CD14-positive monocyte (primary cell): ENCODE measurements at regions not wholly inside any gene's neighbourhood (a gene's known extent, or its start where the extent isn't known, plus 50 kb on each side); places are given as distances from the start of the nearest gene placed in this dataset.

Source experiments
- DNase-seq, 3 donors: peaks; one replicate each; pipeline ENCODE4 v3.0.0-alpha.2; 2011 to 2022
- H2AFZ ChIP-seq: 2 replicates; pipeline ENCODE4 v1.6.0; 2012; ENCODE audit warnings: mild to moderate bottlenecking, low read depth, low read length, inconsistent platforms; ENCODE audit not compliant: insufficient read depth, poor library complexity, severe bottlenecking
- H3K27ac ChIP-seq, 2 donors: 1 replicate in 1 of 2; 2 replicates in 1 of 2; pipeline ENCODE4 v1.5.1; 2012 to 2013; ENCODE audit warnings: low read length in 2 of 2, control low read depth in 1 of 2, inconsistent platforms in 1 of 2, low read depth in 1 of 2, mild to moderate bottlenecking in 1 of 2
- H3K27me3 ChIP-seq, 2 donors: one replicate each; pipeline versions ENCODE4 v1.6.0 to v1.6.1; 2011 to 2013; ENCODE audit warnings: low read length in 2 of 2; ENCODE audit not compliant: control insufficient read depth in 2 of 2, insufficient read depth in 2 of 2
- H3K36me3 ChIP-seq, 2 donors: replicated peaks in 1 of 2; 1 replicate in 1 of 2; 2 replicates in 1 of 2; pipeline versions ENCODE4 v1.5.1 to v1.6.1; 2012 to 2013; ENCODE audit warnings: low read length in 2 of 2, control low read depth in 1 of 2, inconsistent platforms in 1 of 2, mild to moderate bottlenecking in 1 of 2; ENCODE audit not compliant: insufficient read depth in 2 of 2, control insufficient read depth in 1 of 2
- H3K4me1 ChIP-seq, 2 donors: 1 replicate in 1 of 2; 2 replicates in 1 of 2; pipeline versions ENCODE4 v1.5.1 to v1.6.1; 2012 to 2013; ENCODE audit warnings: low read length in 2 of 2, control low read depth in 1 of 2, inconsistent platforms in 1 of 2, mild to moderate bottlenecking in 1 of 2, moderate library complexity in 1 of 2; ENCODE audit not compliant: insufficient read depth in 2 of 2, control insufficient read depth in 1 of 2
- H3K4me2 ChIP-seq: replicated peaks from 2 replicates; pipeline ENCODE3; 2012; ENCODE audit warnings: low read length, moderate library complexity, mild to moderate bottlenecking; ENCODE audit not compliant: poor library complexity, severe bottlenecking; ENCODE audit errors: extremely low read depth
- H3K4me3 ChIP-seq, 3 experiments: fragments of 200-600 bp in 1 of 3; sonication (generic) in 1 of 3; replicated peaks in 1 of 3; 1 replicate in 2 of 3; 2 replicates in 1 of 3; pipeline ENCODE4 v1.5.1; 2011 to 2013; ENCODE audit warnings: low read length in 3 of 3, mild to moderate bottlenecking in 3 of 3, control low read depth in 2 of 3, low read depth in 2 of 3, inconsistent platforms in 1 of 3, moderate library complexity in 1 of 3
- H3K79me2 ChIP-seq: 2 replicates; pipeline ENCODE4 v1.6.0; 2012; ENCODE audit warnings: mild to moderate bottlenecking, control low read depth, inconsistent platforms, low read length, moderate library complexity; ENCODE audit not compliant: insufficient read depth
- H3K9ac ChIP-seq: 2 replicates; pipeline ENCODE4 v1.6.0; 2017; ENCODE audit warnings: low read length, mild to moderate bottlenecking; ENCODE audit not compliant: insufficient read depth, poor library complexity, severe bottlenecking
- H3K9me3 ChIP-seq, 2 donors: replicated peaks in 1 of 2; 1 replicate in 1 of 2; 2 replicates in 1 of 2; pipeline versions ENCODE4 v1.5.1 to v1.6.1; 2012 to 2013; ENCODE audit warnings: low read length in 2 of 2, control low read depth in 1 of 2; ENCODE audit not compliant: control insufficient read depth in 1 of 2, insufficient read depth in 1 of 2
- H4K20me1 ChIP-seq: 2 replicates; pipeline ENCODE4 v1.6.0; 2012; ENCODE audit warnings: mild to moderate bottlenecking, low read length, control low read depth, moderate library complexity; ENCODE audit not compliant: insufficient read depth
- H3K27ac Mint-ChIP-seq, 7 donors: one replicate each; pipeline ENCODE4 v1.8.0; 2020; ENCODE audit warnings: mild to moderate bottlenecking in 7 of 7, mixed read lengths in 7 of 7, moderate library complexity in 6 of 7, inconsistent platforms in 2 of 7
- H3K27me3 Mint-ChIP-seq, 3 donors: one replicate each; pipeline ENCODE4 v1.8.0; 2021 to 2022; ENCODE audit warnings: low read depth in 3 of 3, mild to moderate bottlenecking in 3 of 3, mixed read lengths in 3 of 3, moderate library complexity in 3 of 3, inconsistent platforms in 1 of 3
- H3K36me3 Mint-ChIP-seq, 2 donors: one replicate each; pipeline ENCODE4 v1.8.0; 2020; ENCODE audit warnings: mixed read lengths in 2 of 2, inconsistent platforms in 1 of 2, mild to moderate bottlenecking in 1 of 2
- H3K4me1 Mint-ChIP-seq: one replicate; pipeline ENCODE4 v1.8.0; 2020; ENCODE audit warnings: mild to moderate bottlenecking, mixed read lengths
- H3K4me3 Mint-ChIP-seq, 2 donors: one replicate each; pipeline ENCODE4 v1.8.0; 2020; ENCODE audit warnings: mild to moderate bottlenecking in 2 of 2, mixed read lengths in 2 of 2, moderate library complexity in 1 of 2
- H3K9me3 Mint-ChIP-seq, 7 donors: one replicate each; pipeline ENCODE4 v1.8.0; 2020 to 2022; ENCODE audit warnings: mixed read lengths in 7 of 7, mild to moderate bottlenecking in 6 of 7, moderate library complexity in 6 of 7, inconsistent platforms in 2 of 7
- whole genome bisulfite sequencing: methylation state at CpG from one replicate; pipeline ENCODE4 v1.1.5; 2013; ENCODE audit warnings: missing lambda C conversion rate; ENCODE audit not compliant: insufficient coverage; 5-methylcytosine and 5-hydroxymethylcytosine counted together
- intact Hi-C, 2 donors: fragments of 100-400 bp; cut with micrococcal nuclease; formaldehyde crosslinking; loops; one replicate each; pipeline versions ENCODE4 v1.15.0 to v1.15.1; 2023
- TF ChIP-seq, protein P1 (sequence below): fragments of 200-600 bp; IDR thresholded peaks from one replicate; pipeline ENCODE4 v1.8.0; 2022; ENCODE audit warnings: antibody characterized with exemption, mild to moderate bottlenecking

DNA sequence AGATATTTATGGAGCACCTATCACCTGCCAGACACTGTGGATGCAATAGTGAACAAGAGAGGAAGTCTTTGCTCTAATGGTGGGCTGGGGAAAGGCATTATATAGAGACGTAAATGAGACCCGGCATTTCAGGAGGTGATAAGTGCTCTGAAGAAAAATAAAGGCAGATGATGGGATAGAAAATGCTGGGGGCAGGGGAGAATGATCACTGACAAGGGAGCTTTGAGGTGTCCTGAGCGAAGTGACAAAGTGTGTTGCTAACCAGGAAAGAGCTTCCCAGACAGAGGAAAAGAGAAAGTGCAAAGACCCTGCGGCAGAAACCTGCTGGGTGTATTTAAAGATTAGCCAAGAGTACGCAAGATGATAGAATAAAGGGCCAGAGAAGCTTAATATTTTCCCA lies 1096.1 kb downstream of the BCL11B start:
- H3K36me3 ChIP-seq: no peaks in the 10 kb centered on the region
- H3K9me3 Mint-ChIP-seq: peaks cover 0 to 3% (median 0%) of the 10 kb centered on the region in 7 donors
- no peak overlapping the region for H2AFZ ChIP-seq
- no peak overlapping the region for H3K27ac ChIP-seq
- no peaks in the 10 kb centered on the region for H4K20me1 ChIP-seq
- intact Hi-C loops: no loop called here
- H3K27me3 ChIP-seq: no peaks in the 10 kb centered on the region
- H3K4me1 ChIP-seq: no peaks in the 10 kb centered on the region
- H3K4me1 Mint-ChIP-seq: no peaks in the 10 kb centered on the region
- TF ChIP-seq, protein P1, sequence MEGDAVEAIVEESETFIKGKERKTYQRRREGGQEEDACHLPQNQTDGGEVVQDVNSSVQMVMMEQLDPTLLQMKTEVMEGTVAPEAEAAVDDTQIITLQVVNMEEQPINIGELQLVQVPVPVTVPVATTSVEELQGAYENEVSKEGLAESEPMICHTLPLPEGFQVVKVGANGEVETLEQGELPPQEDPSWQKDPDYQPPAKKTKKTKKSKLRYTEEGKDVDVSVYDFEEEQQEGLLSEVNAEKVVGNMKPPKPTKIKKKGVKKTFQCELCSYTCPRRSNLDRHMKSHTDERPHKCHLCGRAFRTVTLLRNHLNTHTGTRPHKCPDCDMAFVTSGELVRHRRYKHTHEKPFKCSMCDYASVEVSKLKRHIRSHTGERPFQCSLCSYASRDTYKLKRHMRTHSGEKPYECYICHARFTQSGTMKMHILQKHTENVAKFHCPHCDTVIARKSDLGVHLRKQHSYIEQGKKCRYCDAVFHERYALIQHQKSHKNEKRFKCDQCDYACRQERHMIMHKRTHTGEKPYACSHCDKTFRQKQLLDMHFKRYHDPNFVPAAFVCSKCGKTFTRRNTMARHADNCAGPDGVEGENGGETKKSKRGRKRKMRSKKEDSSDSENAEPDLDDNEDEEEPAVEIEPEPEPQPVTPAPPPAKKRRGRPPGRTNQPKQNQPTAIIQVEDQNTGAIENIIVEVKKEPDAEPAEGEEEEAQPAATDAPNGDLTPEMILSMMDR: no peak
- H3K4me3 Mint-ChIP-seq: no peak overlapping the region
- no peak for DNase-seq
- H3K27ac Mint-ChIP-seq: no peak overlapping the region
- 95% methylated on average over 5 of the region's 5 CpGs for WGBS
- no peaks in the 10 kb centered on the region for H3K36me3 Mint-ChIP-seq
- no peak overlapping the region for H3K4me2 ChIP-seq
- H3K9ac ChIP-seq: no peak overlapping the region
- no peaks in the 10 kb centered on the region for H3K27me3 Mint-ChIP-seq
- H3K4me3 ChIP-seq: no peak overlapping the region
- H3K79me2 ChIP-seq: no peaks in the 10 kb centered on the region
- no peaks in the 10 kb centered on the region for H3K9me3 ChIP-seq

DNA sequence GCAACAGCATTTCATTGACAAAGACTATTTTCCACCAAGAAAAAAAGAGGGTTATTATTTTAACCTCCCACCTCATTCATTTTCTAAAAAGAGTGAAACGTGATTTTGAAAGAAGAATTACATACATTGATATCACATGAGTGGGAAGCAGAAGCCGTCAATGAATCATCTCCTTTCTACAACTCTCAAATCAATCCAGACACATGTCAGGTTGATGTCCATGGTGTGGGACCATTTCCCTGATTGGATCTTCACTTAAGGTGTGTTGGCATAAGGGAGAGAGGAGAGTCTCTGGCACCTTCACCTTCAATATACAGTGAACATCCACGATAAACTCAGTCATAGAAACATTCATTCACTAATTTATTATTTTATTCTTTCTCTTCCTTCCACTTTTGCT lies 1095.1 kb downstream of the BCL11B start:
- H3K4me1 Mint-ChIP-seq: no peaks in the 10 kb centered on the region
- intact Hi-C loops: no loop called here
- Histone ChIP-seq H3K4me1 (no peaks in the 10 kb centered on the region), H3K27ac (no peak overlapping the region), H3K36me3 (no peaks in the 10 kb centered on the region), H2AFZ (no peak overlapping the region), H3K79me2 (no peaks in the 10 kb centered on the region), H3K9me3 (peaks cover 0 to 2% of the 10 kb centered on the region in 2 donors), H3K4me2 (no peak overlapping the region), H3K9ac (no peak overlapping the region), H4K20me1 (no peaks in the 10 kb centered on the region), H3K27me3 (no peaks in the 10 kb centered on the region), H3K4me3 (no peak overlapping the region)
- H3K27ac Mint-ChIP-seq: no peak overlapping the region
- H3K36me3 Mint-ChIP-seq: no peaks in the 10 kb centered on the region
- no peaks in the 10 kb centered on the region for H3K27me3 Mint-ChIP-seq
- TF ChIP-seq, protein P1: no peak
- H3K4me3 Mint-ChIP-seq: no peak overlapping the region
- H3K9me3 Mint-ChIP-seq: peaks cover 0 to 4% (median 0%) of the 10 kb centered on the region in 7 donors
- DNase-seq: no peak
- WGBS: no CpG with 5 or more reads among the region's 3 CpGs
